ENCODE measurements at regions not wholly inside any gene's neighbourhood (a gene's known extent, or its start where the extent isn't known, plus 50 kb on each side); places are given as distances from the start of the nearest gene placed in this dataset.

DNA sequence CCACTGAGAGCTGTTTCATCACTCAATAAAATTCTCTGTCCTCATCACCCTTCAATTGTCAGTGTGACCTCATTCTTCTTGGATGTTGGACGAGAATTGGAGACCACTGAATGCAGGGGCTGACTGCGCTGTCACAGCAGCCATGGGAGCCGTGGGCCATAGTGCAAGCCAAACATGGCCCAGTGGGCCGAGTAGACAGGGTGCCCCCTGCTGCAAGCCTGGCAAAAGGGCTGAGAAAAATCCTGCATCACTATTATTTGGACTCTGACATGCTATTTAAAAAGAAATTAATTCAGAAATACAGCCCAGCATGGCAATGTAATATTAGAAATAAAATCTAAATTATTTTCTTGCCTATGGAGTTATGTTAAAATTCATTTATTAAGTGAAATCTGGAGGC, 67.8 kb upstream of the FAM98A start:
- Histone ChIP-seq H3K4me3 (no peak overlapping the region), H3K27ac (no peak overlapping the region), H3K36me3 (no peaks in the 10 kb centered on the region), H3K4me1 (no peaks in the 10 kb centered on the region), H3K9me3 (peaks cover 0 to 22% (median 4%) of the 10 kb centered on the region in 12 donors), H3K27me3 (no peaks in the 10 kb centered on the region)
- intact Hi-C loops (cut with DNase I), result no loop called here
- no peak for ATAC-seq
- WGBS, 4 donors, result 67 to 77% (median 73%) methylated on average over 4 of the region's 4 CpGs
- no peak for DNase-seq
- peak in 3 of 12 donors; percentile 9 to 15 (median 10) for TF ChIP-seq CTCF (IDR thresholded peaks at IDR 0.05)
- no peak for TF ChIP-seq POLR2A (IDR thresholded peaks at IDR 0.05)

- TF ChIP-seq CTCF (IDR thresholded peaks at IDR 0.05) (no peak), POLR2A (IDR thresholded peaks at IDR 0.05) (no peak)
- no peaks in the 10 kb centered on the region for H3K4me1 ChIP-seq
Measured at GRCh38 chr2:33665039-33665438, 65.9 kb upstream of the FAM98A start.

GRCh38 chr2:33660416-33661123, 61.5 kb upstream of the FAM98A start:
- Histone ChIP-seq H3K27ac (no peak overlapping the region), H3K27me3 (no peaks in the 10 kb centered on the region), H3K36me3 (no peaks in the 10 kb centered on the region), H3K4me1 (no peaks in the 10 kb centered on the region), H3K4me3 (no peak overlapping the region), H3K9me3 (peaks cover 0 to 20% (median 4%) of the 10 kb centered on the region in 12 donors)
- TF ChIP-seq POLR2A (IDR thresholded peaks at IDR 0.05) (no peak), CTCF (IDR thresholded peaks at IDR 0.05) (no peak)
- intact Hi-C loops (cut with DNase I), result no loop called here
- 79 to 89% (median 85%) methylated on average over 10 of the region's 10 CpGs for WGBS, 4 donors
- ATAC-seq, result no peak
- peak in 1 of 5 donors; percentile 26 for DNase-seq

More at GRCh38 chr2:33665039-33665438, 65.9 kb upstream of the FAM98A start:
- H3K4me3 ChIP-seq, result no peak overlapping the region
- 77 to 88% (median 84%) methylated on average over 1 of the region's 1 CpG for WGBS, 4 donors
- H3K36me3 ChIP-seq, result no peaks in the 10 kb centered on the region
- ATAC-seq, result no peak
- intact Hi-C loops (cut with DNase I), result no loop called here
- peaks cover 0 to 22% (median 4%) of the 10 kb centered on the region in 12 donors for H3K9me3 ChIP-seq
- no peak overlapping the region for H3K27ac ChIP-seq
- H3K27me3 ChIP-seq, result no peaks in the 10 kb centered on the region
- DNase-seq, result no peak

DNA sequence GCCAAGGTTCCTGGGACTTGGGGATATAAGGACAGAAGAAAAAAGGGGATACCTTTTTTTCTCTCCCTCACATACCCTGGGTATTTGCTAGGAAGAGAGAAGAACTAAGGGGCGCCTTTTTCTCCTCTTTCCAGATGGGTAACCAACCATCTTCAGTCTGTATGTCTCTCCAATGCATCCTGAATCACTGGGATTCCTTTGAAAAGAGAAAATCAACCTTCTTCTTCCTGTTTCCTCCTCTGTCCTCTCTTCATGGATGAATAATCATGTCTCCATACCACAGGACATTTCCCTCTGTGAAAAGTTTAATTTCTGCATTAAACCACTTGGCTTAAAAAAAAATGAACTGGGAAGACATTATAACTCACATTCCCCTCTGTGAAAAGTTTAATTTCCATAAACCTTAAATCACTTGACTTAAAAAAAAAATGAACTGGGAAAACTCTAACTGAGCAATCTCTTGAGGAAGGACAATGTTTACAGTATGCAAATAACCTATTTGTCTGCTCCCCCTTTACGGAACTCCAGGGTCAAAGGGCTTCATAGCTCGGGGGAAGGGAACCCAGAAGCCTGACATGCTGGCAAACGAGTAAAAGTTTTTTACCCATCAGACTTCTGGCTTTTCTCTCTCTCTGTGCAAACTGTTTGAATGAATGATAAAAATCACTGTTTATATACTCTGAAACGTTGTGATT, 56.7 kb upstream of the FAM98A start:
- H3K36me3 ChIP-seq, result no peaks in the 10 kb centered on the region
- no peak for DNase-seq
- ATAC-seq, result no peak
- no peak overlapping the region for H3K27ac ChIP-seq
- WGBS, 4 donors, result 62 to 78% (median 76%) methylated on average over 5 of the region's 5 CpGs
- H3K27me3 ChIP-seq, result no peaks in the 10 kb centered on the region
- peaks cover 0 to 7% (median 0%) of the 10 kb centered on the region in 12 donors for H3K9me3 ChIP-seq
- H3K4me1 ChIP-seq, result no peaks in the 10 kb centered on the region
- no peak overlapping the region for H3K4me3 ChIP-seq
- intact Hi-C loops (cut with DNase I), result no loop called here
- TF ChIP-seq POLR2A (IDR thresholded peaks at IDR 0.05) (no peak), CTCF (IDR thresholded peaks at IDR 0.05) (no peak)
